AG09319 (cell line): ENCODE measurements at regions not wholly inside any gene's neighbourhood (a gene's known extent, or its start where the extent isn't known, plus 50 kb on each side); places are given as distances from the start of the nearest gene placed in this dataset.

Experiments
- DNase-seq: peaks from one replicate; pipeline ENCODE4 v3.0.0-alpha.2; 2010; ENCODE audit warnings: low read depth; ENCODE audit errors: extremely low read depth
- TF ChIP-seq, protein P1 (sequence below): IDR thresholded peaks from 2 replicates; pipeline ENCODE4 v1.5.1; 2011; ENCODE audit warnings: low read depth, mild to moderate bottlenecking, inconsistent platforms, low read length, moderate library complexity

DNA sequence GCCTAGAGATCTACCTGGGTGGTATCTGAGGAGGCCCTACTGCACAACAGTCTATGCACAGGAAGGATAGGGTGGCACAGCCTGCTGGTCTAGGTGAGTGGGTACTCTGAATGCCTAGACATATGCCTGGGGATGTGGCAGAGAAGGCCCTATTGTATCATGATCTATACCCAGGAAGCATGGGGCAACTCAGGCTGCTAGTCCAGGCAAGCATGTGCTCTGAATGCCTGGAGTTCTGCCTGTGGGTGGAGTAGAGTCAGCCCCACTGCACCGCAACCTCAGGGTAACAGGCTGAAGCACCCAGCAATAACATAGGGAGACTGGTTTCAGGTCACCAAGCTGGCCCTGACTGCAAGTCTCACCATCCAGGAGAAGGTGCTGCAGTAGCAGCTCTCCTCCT is 224.7 kb downstream of the MFSD1 start:
- DNase-seq, result no peak

DNA sequence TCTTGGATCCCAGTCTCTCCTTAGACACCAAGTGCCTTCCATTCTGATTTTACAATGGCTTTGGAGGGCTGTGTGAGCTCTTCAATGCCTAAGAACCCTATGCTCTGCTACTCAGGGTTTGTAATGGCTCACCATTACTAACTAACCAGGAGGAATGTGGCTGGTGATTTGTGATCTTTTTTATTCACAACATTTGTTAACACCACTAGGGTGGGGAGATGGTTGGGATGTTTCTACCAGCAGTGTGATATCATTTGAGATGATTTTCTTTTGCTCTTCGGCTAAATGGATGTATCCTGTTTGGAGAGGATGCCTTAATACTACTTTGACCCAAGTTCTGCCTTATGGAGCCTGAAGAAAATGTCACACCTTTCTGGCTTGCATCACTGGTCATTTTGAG is 226.9 kb downstream of the MFSD1 start:
- TF ChIP-seq, protein P1, sequence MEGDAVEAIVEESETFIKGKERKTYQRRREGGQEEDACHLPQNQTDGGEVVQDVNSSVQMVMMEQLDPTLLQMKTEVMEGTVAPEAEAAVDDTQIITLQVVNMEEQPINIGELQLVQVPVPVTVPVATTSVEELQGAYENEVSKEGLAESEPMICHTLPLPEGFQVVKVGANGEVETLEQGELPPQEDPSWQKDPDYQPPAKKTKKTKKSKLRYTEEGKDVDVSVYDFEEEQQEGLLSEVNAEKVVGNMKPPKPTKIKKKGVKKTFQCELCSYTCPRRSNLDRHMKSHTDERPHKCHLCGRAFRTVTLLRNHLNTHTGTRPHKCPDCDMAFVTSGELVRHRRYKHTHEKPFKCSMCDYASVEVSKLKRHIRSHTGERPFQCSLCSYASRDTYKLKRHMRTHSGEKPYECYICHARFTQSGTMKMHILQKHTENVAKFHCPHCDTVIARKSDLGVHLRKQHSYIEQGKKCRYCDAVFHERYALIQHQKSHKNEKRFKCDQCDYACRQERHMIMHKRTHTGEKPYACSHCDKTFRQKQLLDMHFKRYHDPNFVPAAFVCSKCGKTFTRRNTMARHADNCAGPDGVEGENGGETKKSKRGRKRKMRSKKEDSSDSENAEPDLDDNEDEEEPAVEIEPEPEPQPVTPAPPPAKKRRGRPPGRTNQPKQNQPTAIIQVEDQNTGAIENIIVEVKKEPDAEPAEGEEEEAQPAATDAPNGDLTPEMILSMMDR, result no peak
- no peak for DNase-seq

More for the DNA sequence above, 224.7 kb downstream of the MFSD1 start:
- TF ChIP-seq, protein P1, result no peak

DNA sequence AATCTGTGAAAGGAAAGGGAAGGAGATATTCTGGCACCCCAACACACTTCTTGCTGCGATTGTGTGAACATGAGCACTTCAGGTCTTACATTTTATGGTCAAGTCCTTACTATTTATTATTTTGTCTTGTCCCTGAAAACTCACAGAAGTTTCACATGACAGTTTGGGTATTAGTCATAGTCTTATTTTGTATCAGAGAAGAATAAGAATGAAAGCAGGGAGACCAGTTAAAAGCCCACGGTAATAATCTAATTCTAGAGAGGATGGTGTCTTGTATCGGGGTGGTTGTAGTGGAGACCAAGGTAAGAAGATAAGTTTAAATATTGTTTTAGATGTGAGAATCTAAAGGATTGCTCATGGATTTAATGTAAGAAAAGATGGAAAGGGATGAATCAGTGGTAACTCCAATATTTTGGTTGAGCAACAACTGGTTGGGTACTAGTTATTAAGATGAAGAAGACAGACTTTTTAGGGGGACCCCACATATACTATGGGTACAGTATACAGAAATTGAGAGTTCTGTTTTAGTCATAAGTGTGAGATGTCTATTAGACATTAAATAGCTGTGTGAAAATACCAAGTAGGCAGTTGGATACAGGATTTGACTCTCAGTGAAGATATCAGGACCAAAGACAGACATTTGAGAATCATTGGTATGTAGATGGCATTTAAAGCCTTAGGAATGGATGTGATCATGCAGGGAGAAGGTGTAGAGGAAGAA is 227.6 kb downstream of the MFSD1 start:
- TF ChIP-seq, protein P1, result no peak
- DNase-seq, result no peak

DNA sequence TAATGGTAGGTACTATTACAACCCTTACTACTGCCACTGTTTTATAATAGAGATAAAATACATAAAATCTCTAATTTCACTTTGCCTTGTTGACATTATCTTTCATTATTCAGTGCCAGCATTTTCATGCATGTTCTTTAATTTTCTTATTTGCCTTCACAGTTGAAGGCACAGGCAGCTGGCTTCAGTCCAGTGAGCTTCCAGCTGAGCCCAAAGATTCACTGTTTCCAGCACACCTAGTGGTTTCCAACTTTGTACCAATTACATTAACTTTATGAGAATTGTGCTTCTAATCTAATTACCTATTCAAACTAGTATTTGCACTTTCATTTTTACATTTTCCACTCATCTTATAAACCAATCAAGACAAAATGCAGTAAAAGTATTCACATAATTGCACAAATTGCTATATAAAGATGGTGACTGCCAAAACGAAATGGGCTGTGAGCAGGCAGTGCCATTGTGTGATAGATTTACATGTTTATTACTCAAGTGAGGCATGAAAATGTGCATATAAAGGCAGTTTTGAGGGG is 228.3 kb downstream of the MFSD1 start:
- TF ChIP-seq, protein P1, result no peak
- DNase-seq, result no peak

DNA sequence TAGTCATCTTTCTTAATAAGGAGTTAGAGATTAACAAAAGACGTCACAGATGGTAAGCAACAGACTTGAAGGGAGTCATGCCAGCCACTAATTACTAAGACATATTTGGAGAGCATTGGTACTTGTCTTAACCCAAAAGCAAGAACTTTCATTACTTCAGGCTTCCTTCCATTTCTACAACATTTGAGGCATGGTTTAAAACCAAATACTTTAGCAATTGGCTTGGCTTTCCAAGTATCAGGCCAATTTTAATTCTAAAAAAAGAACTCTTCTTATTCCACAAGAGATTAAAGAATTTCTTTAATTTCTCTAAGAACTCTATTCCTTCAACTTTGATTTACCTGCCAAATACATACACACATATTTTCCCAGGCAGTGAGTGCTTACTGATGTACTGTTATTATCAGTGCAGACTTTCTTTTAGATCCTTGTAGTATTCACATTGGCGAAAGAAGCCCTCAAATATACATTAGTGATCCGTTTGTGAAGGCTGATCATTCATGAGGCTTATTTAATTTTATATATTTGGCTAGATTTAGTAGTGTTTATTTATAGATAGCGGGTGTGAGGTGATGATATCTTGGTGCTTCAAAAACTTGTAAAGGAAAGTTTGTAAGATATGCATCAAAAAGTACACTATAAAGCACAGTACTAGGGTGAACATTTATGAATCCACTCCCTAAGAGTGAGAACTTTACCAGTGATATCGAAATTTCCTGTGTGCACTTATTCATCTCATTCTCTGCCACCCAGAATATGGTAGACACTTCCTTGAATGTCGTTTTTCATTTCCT is 229.2 kb downstream of the MFSD1 start:
- no peak for DNase-seq
- TF ChIP-seq, protein P1, result no peak

DNA sequence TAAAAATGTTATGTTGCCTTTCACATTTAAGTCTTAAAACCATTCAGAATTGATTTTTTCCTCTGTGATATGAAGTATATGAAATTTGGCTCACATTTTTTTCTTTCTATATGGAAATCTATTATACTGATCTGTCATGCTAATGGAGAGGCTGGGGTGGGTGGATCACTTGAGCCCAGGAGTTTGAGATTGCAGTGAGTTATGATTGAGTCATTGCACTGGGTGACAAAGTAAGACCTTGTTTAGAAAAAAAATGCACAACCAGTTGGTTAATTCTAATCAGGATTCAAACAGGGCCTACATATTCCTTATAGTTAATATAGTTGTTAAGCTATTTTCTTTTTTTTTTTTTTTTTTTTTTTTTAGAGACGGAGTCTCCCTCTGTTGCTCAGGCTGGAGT is 230.5 kb downstream of the MFSD1 start:
- TF ChIP-seq, protein P1, result no peak
- DNase-seq, result no peak

DNA sequence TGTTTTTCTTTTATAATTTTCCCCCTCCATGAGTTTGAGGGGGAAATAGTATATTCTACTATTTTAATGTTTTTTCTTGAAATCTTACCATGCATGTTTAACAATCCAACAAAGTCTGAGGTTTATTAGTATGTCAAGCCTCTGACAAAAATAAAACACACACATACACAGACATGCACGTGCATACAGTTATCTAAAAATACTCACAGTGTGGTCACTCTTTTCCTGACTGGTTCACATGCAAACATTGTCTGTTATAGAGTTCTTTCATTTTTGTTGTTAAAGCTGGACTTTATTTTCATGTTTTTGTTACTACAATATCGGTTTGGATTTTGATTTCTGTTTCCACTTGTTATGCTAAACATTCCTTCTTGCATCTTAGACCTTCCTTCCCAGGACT is 236.6 kb downstream of the MFSD1 start:
- DNase-seq, result no peak
- TF ChIP-seq, protein P1, result no peak
